Subcutaneous abdominal adipose tissue (tissue), 5 donors: ENCODE measurements at regions not wholly inside any gene's neighbourhood (a gene's known extent, or its start where the extent isn't known, plus 50 kb on each side); places are given as distances from the start of the nearest gene placed in this dataset.

ENCODE experiments used
- H3K27ac ChIP-seq: one replicate; pipeline ENCODE4 v1.7.0; 2013; ENCODE audit warnings: low read depth, mild to moderate bottlenecking, inconsistent platforms, low read length, moderate library complexity
- H3K27me3 ChIP-seq, 5 donors: one replicate each; pipeline ENCODE4 v1.7.0; 2013; ENCODE audit warnings: low read length in 5 of 5, inconsistent platforms in 1 of 5; ENCODE audit not compliant: control insufficient read depth in 5 of 5, insufficient read depth in 4 of 5
- H3K36me3 ChIP-seq, 5 donors: one replicate each; pipeline ENCODE4 v1.7.0; 2013; ENCODE audit warnings: low read length in 5 of 5; ENCODE audit not compliant: control insufficient read depth in 5 of 5, insufficient read depth in 5 of 5
- H3K4me1 ChIP-seq, 5 donors: one replicate each; pipeline ENCODE4 v1.7.0; 2013; ENCODE audit warnings: low read length in 5 of 5, mild to moderate bottlenecking in 3 of 5, moderate library complexity in 1 of 5; ENCODE audit not compliant: control insufficient read depth in 5 of 5, insufficient read depth in 5 of 5
- H3K4me3 ChIP-seq, 5 donors: one replicate each; pipeline ENCODE4 v1.7.0; 2013; ENCODE audit warnings: low read length in 5 of 5, low read depth in 1 of 5
- H3K9ac ChIP-seq, 5 donors: one replicate each; pipeline ENCODE4 v1.7.0; 2013; ENCODE audit warnings: low read length in 5 of 5, mild to moderate bottlenecking in 4 of 5, moderate library complexity in 3 of 5
- H3K9me3 ChIP-seq, 5 donors: one replicate each; pipeline ENCODE4 v1.7.0; 2013; ENCODE audit warnings: low read length in 5 of 5; ENCODE audit not compliant: control insufficient read depth in 5 of 5
- donor health status: healthy.
- donor health status: healthy.
- donor health status: healthy.
- donor health status: healthy.
- donor health status: healthy.

GRCh38 chr2:122469147-122469546 lies 713.7 kb downstream of the TSN start:
- Histone ChIP-seq H3K36me3 (no peaks in the 10 kb centered on the region), H3K9ac (no peak overlapping the region), H3K4me3 (no peak overlapping the region), H3K9me3 (peaks cover 0 to 5% (median 0%) of the 10 kb centered on the region in 5 donors), H3K4me1 (peaks cover 0 to 7% (median 4%) of the 10 kb centered on the region in 5 donors), H3K27ac (no peak overlapping the region), H3K27me3 (no peaks in the 10 kb centered on the region)

- no peaks in the 10 kb centered on the region for H3K27me3 ChIP-seq
- H3K9me3 ChIP-seq = no peaks in the 10 kb centered on the region
- no peaks in the 10 kb centered on the region for H3K36me3 ChIP-seq
- no peak overlapping the region for H3K27ac ChIP-seq
- H3K9ac ChIP-seq = no peak overlapping the region
- H3K4me1 ChIP-seq = peaks cover 0 to 7% (median 4%) of the 10 kb centered on the region in 5 donors
- H3K4me3 ChIP-seq = no peak overlapping the region
Measured at GRCh38 chr2:122471753-122472152, 716.3 kb downstream of the TSN start.

GRCh38 chr2:122478117-122478516 lies 722.7 kb downstream of the TSN start:
- no peak overlapping the region for H3K27ac ChIP-seq
- H3K36me3 ChIP-seq = no peaks in the 10 kb centered on the region
- peaks cover 0 to 4% (median 0%) of the 10 kb centered on the region in 5 donors for H3K4me1 ChIP-seq
- no peak overlapping the region for H3K4me3 ChIP-seq
- no peaks in the 10 kb centered on the region for H3K27me3 ChIP-seq
- no peak overlapping the region for H3K9ac ChIP-seq
- no peaks in the 10 kb centered on the region for H3K9me3 ChIP-seq

- H3K4me1 ChIP-seq = peaks cover 0 to 6% (median 0%) of the 10 kb centered on the region in 5 donors
- no peak overlapping the region for H3K4me3 ChIP-seq
- no peak overlapping the region for H3K9ac ChIP-seq
- no peaks in the 10 kb centered on the region for H3K9me3 ChIP-seq
- H3K27me3 ChIP-seq = no peaks in the 10 kb centered on the region
- H3K36me3 ChIP-seq = no peaks in the 10 kb centered on the region
- no peak overlapping the region for H3K27ac ChIP-seq
Measured at GRCh38 chr2:122478771-122479170, 723.3 kb downstream of the TSN start.

- Histone ChIP-seq H3K9me3 (no peaks in the 10 kb centered on the region), H3K9ac (no peak overlapping the region), H3K27me3 (no peaks in the 10 kb centered on the region), H3K4me3 (no peak overlapping the region), H3K4me1 (peaks cover 0 to 6% (median 0%) of the 10 kb centered on the region in 5 donors), H3K27ac (no peak overlapping the region), H3K36me3 (no peaks in the 10 kb centered on the region)
Measured at GRCh38 chr2:122480501-122481243, 725.2 kb downstream of the TSN start.

GRCh38 chr2:122481244-122481622 lies 725.8 kb downstream of the TSN start:
- no peaks in the 10 kb centered on the region for H3K36me3 ChIP-seq
- no peak overlapping the region for H3K9ac ChIP-seq
- peaks cover 0 to 6% (median 0%) of the 10 kb centered on the region in 5 donors for H3K4me1 ChIP-seq
- H3K4me3 ChIP-seq = no peak overlapping the region
- no peak overlapping the region for H3K27ac ChIP-seq
- H3K9me3 ChIP-seq = no peaks in the 10 kb centered on the region
- no peaks in the 10 kb centered on the region for H3K27me3 ChIP-seq

GRCh38 chr2:122481717-122482116 lies 726.3 kb downstream of the TSN start:
- no peak overlapping the region for H3K27ac ChIP-seq
- no peaks in the 10 kb centered on the region for H3K9me3 ChIP-seq
- no peaks in the 10 kb centered on the region for H3K27me3 ChIP-seq
- H3K4me1 ChIP-seq = peaks cover 0 to 6% (median 0%) of the 10 kb centered on the region in 5 donors
- H3K36me3 ChIP-seq = no peaks in the 10 kb centered on the region
- no peak overlapping the region for H3K9ac ChIP-seq
- no peak overlapping the region for H3K4me3 ChIP-seq

GRCh38 chr2:122486086-122486485 lies 730.6 kb downstream of the TSN start:
- H3K36me3 ChIP-seq = no peaks in the 10 kb centered on the region
- H3K4me3 ChIP-seq = no peak overlapping the region
- no peak overlapping the region for H3K9ac ChIP-seq
- H3K9me3 ChIP-seq = no peaks in the 10 kb centered on the region
- H3K27me3 ChIP-seq = no peaks in the 10 kb centered on the region
- H3K27ac ChIP-seq = no peak overlapping the region
- peaks cover 0 to 9% (median 7%) of the 10 kb centered on the region in 5 donors for H3K4me1 ChIP-seq

- Histone ChIP-seq H3K36me3 (no peaks in the 10 kb centered on the region), H3K9ac (no peak overlapping the region), H3K9me3 (no peaks in the 10 kb centered on the region), H3K27ac (no peak overlapping the region), H3K4me3 (no peak overlapping the region), H3K27me3 (no peaks in the 10 kb centered on the region), H3K4me1 (peaks cover 0 to 11% (median 8%) of the 10 kb centered on the region in 5 donors)
Measured at GRCh38 chr2:122486705-122487415, 731.4 kb downstream of the TSN start.

GRCh38 chr2:122491011-122491410 lies 735.6 kb downstream of the TSN start:
- Histone ChIP-seq H3K4me3 (no peak overlapping the region), H3K9ac (no peak overlapping the region), H3K36me3 (no peaks in the 10 kb centered on the region), H3K27ac (no peak overlapping the region), H3K4me1 (peaks cover 0 to 11% (median 4%) of the 10 kb centered on the region in 5 donors), H3K27me3 (no peaks in the 10 kb centered on the region), H3K9me3 (peaks cover 0 to 4% (median 0%) of the 10 kb centered on the region in 5 donors)
